SKM-1 treated with dmso at 0.1 percent for 144 hours (cell line): ENCODE measurements at regions not wholly inside any gene's neighbourhood (a gene's known extent, or its start where the extent isn't known, plus 50 kb on each side); places are given as distances from the start of the nearest gene placed in this dataset.

Experiments
- DNase-seq: peaks from one replicate; lab custom pipeline; 2025; ENCODE audit not compliant: unreplicated experiment; lab: John Stamatoyannopoulos, UW

GRCh38 chr9:105144076-105144475 is 100.4 kb upstream of the SLC44A1 start:
- no peak for DNase-seq

GRCh38 chr9:105144841-105145240 is 99.6 kb upstream of the SLC44A1 start:
- DNase-seq: no peak

- no peak for DNase-seq
These were observed 97.8 kb upstream of the SLC44A1 start for GRCh38 chr9:105146677-105147076.

- no peak for DNase-seq
These were observed 97.2 kb upstream of the SLC44A1 start for GRCh38 chr9:105147110-105147871.

- no peak for DNase-seq
These were observed 96.0 kb upstream of the SLC44A1 start for GRCh38 chr9:105148328-105149006.

GRCh38 chr9:105150991-105151685 is 93.3 kb upstream of the SLC44A1 start:
- DNase-seq: no peak

- DNase-seq: no peak
These were observed 92.8 kb upstream of the SLC44A1 start for GRCh38 chr9:105151686-105151995.

GRCh38 chr9:105154723-105155191 is 89.7 kb upstream of the SLC44A1 start:
- peak; percentile 44 for DNase-seq

- peak; percentile 41 for DNase-seq
These were observed 87.3 kb upstream of the SLC44A1 start for GRCh38 chr9:105157171-105157583.

GRCh38 chr9:105158020-105158419 is 86.4 kb upstream of the SLC44A1 start:
- DNase-seq: no peak

- DNase-seq: no peak
These were observed 85.6 kb upstream of the SLC44A1 start for GRCh38 chr9:105158898-105159297.

GRCh38 chr9:105168870-105169319 is 75.6 kb upstream of the SLC44A1 start:
- DNase-seq: no peak

GRCh38 chr9:105171076-105171475 is 73.4 kb upstream of the SLC44A1 start:
- no peak for DNase-seq

- no peak for DNase-seq
These were observed 72.9 kb upstream of the SLC44A1 start for GRCh38 chr9:105171589-105171988.

GRCh38 chr9:105172436-105172835 is 72.0 kb upstream of the SLC44A1 start:
- no peak for DNase-seq

GRCh38 chr9:105173306-105173705 is 71.1 kb upstream of the SLC44A1 start:
- no peak for DNase-seq

- DNase-seq: no peak
These were observed 70.6 kb upstream of the SLC44A1 start for GRCh38 chr9:105173826-105174225.

- DNase-seq: no peak
These were observed 68.3 kb upstream of the SLC44A1 start for GRCh38 chr9:105176194-105176593.

GRCh38 chr9:105178076-105178475 is 66.4 kb upstream of the SLC44A1 start:
- DNase-seq: no peak

GRCh38 chr9:105187781-105188180 is 56.7 kb upstream of the SLC44A1 start:
- no peak for DNase-seq

- DNase-seq: no peak
These were observed 55.7 kb upstream of the SLC44A1 start for GRCh38 chr9:105188746-105189145.
